PC-9 (cell line): ENCODE measurements at regions not wholly inside any gene's neighbourhood (a gene's known extent, or its start where the extent isn't known, plus 50 kb on each side); places are given as distances from the start of the nearest gene placed in this dataset.
"Not testable (repeated sequence)": the region's sequence is repeated elsewhere in the genome, so short reads cannot be mapped to it uniquely, and the experiment has no call there.

Source experiments
- BruUV-seq: library from RNA; stranded (reverse); fragments of 400-500 nt; replicated peaks from 2 replicates; lab custom pipeline; 2021; lab: Mats Ljungman, UMichigan
- CTCF ChIA-PET: fragments of 300-600 bp; sonication (Branson Sonifier 250); formaldehyde crosslinking; loops from one replicate; lab custom pipeline; 2022; ENCODE audit warnings: antibody characterized with exemption; lab: Charles Lee
- POLR2A ChIA-PET: fragments of 300-600 bp; sonication (Branson Sonifier 250); formaldehyde crosslinking; loops from one replicate; lab custom pipeline; 2022; ENCODE audit warnings: antibody characterized with exemption; ENCODE audit not compliant: unreplicated experiment; lab: Charles Lee
- DNase-seq, 2 experiments: peaks; one replicate each; pipeline versions ENCODE4 v3.0.0 to v3.0.0-alpha.2; 2015 to 2022; ENCODE audit warnings: mixed read lengths in 1 of 2
- H2AFZ ChIP-seq: fragments of 200-600 bp; sonication (generic); 2 replicates; pipeline ENCODE4 v1.8.1; 2017; ENCODE audit warnings: antibody characterized with exemption
- H3F3A ChIP-seq: fragments of 200-600 bp; sonication (generic); 2 replicates; pipeline ENCODE4 v1.8.1; 2017; ENCODE audit warnings: antibody characterized with exemption, mild to moderate bottlenecking, low read depth; ENCODE audit not compliant: insufficient read depth
- H3K27ac ChIP-seq: fragments of 200-600 bp; sonication (generic); 2 replicates; pipeline ENCODE4 v1.6.1; 2016; ENCODE audit warnings: mixed run types
- H3K27me3 ChIP-seq: fragments of 200-600 bp; sonication (generic); 2 replicates; pipeline ENCODE4 v1.6.1; 2016; ENCODE audit warnings: low read depth, mixed run types; ENCODE audit not compliant: insufficient read depth
- H3K36me3 ChIP-seq: fragments of 200-600 bp; sonication (generic); 2 replicates; pipeline ENCODE4 v1.6.1; 2016; ENCODE audit warnings: low read depth, mixed run types
- H3K4me1 ChIP-seq: fragments of 200-600 bp; sonication (generic); replicated peaks from 2 replicates; pipeline ENCODE4 v1.6.1; 2016; ENCODE audit warnings: mixed run types; ENCODE audit not compliant: insufficient read depth
- H3K4me2 ChIP-seq: fragments of 200-600 bp; sonication (generic); 2 replicates; pipeline ENCODE4 v1.6.1; 2017; ENCODE audit warnings: mixed run types
- H3K4me3 ChIP-seq: fragments of 200-600 bp; sonication (generic); 2 replicates; pipeline ENCODE4 v1.6.1; 2016; ENCODE audit warnings: mixed run types
- H3K79me2 ChIP-seq: fragments of 200-600 bp; sonication (generic); 2 replicates; pipeline ENCODE4 v1.6.1; 2017; ENCODE audit warnings: low read depth, mixed run types
- H3K9me2 ChIP-seq: fragments of 200-600 bp; sonication (generic); 2 replicates; pipeline ENCODE4 v1.8.1; 2017; ENCODE audit warnings: mild to moderate bottlenecking; ENCODE audit not compliant: insufficient read depth
- H3K9me3 ChIP-seq: fragments of 200-600 bp; sonication (generic); 2 replicates; pipeline ENCODE4 v1.8.1; 2016; ENCODE audit warnings: low read depth; ENCODE audit not compliant: insufficient read depth
- H4K20me1 ChIP-seq: fragments of 200-600 bp; sonication (generic); 2 replicates; pipeline ENCODE4 v1.8.1; 2017; ENCODE audit not compliant: insufficient read depth
- EZH2 ChIP-seq: fragments of 200-600 bp; sonication (generic); IDR thresholded peaks from 2 replicates; pipeline ENCODE4 v1.8.0; 2017; ENCODE audit warnings: antibody characterized with exemption, low read depth
- intact Hi-C: fragments of 100-400 bp; cut with micrococcal nuclease; formaldehyde crosslinking; loops from one replicate; pipeline ENCODE4 v1.10.0; 2022; ENCODE audit not compliant: unreplicated experiment
- TF ChIP-seq, protein P1 (sequence below): fragments of 200-600 bp; sonication (generic); conservative IDR thresholded peaks from 2 replicates; pipeline ENCODE4 v1.6.1; 2017; ENCODE audit warnings: mixed run types, antibody characterized with exemption, mild to moderate bottlenecking, moderate library complexity

DNA sequence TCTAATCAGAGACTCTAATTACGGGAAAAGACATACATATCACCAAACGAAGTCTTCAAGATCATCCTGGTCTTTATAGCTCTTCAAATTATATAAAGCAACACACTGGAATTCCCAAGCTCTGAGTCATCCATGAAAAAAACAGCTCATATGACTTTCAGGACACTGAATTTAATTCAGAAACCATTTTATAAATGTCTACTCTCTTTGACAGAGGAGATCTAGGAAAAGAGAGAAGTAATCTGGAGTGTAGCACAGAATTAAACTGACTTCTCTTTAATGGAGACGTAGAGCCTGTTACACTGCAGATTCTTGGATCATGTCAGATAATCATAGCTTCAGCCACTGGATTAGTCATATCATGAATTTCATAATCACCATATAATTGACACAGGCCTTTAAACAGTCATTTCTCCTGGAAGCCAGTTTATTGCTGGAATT is 86.8 kb upstream of the WSB1 start:
- peaks cover 13% of the 10 kb centered on the region; the same call in 1 of the 2 replicates for H3F3A ChIP-seq
- peak in 1 of 2 experiments; percentile 75 for DNase-seq
- no TSS peak for BruUV-seq
- no peak overlapping the region for H2AFZ ChIP-seq
- H3K27ac ChIP-seq, result peak overlapping the region; percentile 60
- peak overlapping the region; percentile 59 for H3K4me2 ChIP-seq
- TF ChIP-seq EZH2, result no peak
- TF ChIP-seq, protein P1, sequence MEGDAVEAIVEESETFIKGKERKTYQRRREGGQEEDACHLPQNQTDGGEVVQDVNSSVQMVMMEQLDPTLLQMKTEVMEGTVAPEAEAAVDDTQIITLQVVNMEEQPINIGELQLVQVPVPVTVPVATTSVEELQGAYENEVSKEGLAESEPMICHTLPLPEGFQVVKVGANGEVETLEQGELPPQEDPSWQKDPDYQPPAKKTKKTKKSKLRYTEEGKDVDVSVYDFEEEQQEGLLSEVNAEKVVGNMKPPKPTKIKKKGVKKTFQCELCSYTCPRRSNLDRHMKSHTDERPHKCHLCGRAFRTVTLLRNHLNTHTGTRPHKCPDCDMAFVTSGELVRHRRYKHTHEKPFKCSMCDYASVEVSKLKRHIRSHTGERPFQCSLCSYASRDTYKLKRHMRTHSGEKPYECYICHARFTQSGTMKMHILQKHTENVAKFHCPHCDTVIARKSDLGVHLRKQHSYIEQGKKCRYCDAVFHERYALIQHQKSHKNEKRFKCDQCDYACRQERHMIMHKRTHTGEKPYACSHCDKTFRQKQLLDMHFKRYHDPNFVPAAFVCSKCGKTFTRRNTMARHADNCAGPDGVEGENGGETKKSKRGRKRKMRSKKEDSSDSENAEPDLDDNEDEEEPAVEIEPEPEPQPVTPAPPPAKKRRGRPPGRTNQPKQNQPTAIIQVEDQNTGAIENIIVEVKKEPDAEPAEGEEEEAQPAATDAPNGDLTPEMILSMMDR, result no peak
- peak overlapping the region; percentile 19; the same call in 1 of the 2 replicates for H3K4me3 ChIP-seq
- peaks cover 27% of the 10 kb centered on the region for H3K4me1 ChIP-seq
- no peaks in the 10 kb centered on the region for H4K20me1 ChIP-seq
- H3K79me2 ChIP-seq, result no peaks in the 10 kb centered on the region
- no peaks in the 10 kb centered on the region for H3K9me2 ChIP-seq
- no peaks in the 10 kb centered on the region for H3K9me3 ChIP-seq
- no peaks in the 10 kb centered on the region for H3K27me3 ChIP-seq
- ChIA-PET POLR2A (interaction anchor here (0.6 to 0.7 kb wide), 2 partner anchors 86 to 254 kb away, joined by 3 to 6 read pairs; no protein-coding TSS in a partner anchor), CTCF (interaction anchor here (0.6 to 1.2 kb wide), 4 partner anchors 19 to 116 kb away, joined by 3 to 7 read pairs (median 4); no protein-coding TSS in a partner anchor)
- intact Hi-C loops, result no loop called here
- H3K36me3 ChIP-seq, result no peaks in the 10 kb centered on the region

DNA sequence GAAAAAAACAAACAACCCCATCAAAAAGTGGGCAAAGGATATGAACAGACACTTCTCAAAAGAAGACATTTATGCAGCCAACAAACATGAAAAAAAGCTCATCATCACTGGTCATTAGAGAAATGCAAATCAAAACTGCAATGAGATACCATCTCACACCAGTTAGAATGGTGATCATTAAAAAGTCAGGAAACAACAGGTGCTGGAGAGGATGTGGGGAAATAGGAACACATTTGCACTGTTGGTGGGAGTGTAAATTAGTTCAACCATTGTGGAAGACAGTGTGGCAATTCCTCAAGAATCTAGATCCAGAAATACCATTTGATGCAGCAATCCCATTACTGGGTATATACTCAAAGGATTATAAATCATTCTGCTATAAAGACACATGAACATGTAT is 85.5 kb upstream of the WSB1 start:
- intact Hi-C loops, H4K20me1 ChIP-seq, POLR2A ChIA-PET, H3K79me2 ChIP-seq, H2AFZ ChIP-seq, H3K27ac ChIP-seq, H3K4me3 ChIP-seq, H3K36me3 ChIP-seq, H3K9me3 ChIP-seq, CTCF ChIA-PET, H3K4me2 ChIP-seq, H3K9me2 ChIP-seq, BruUV-seq, H3K27me3 ChIP-seq, DNase-seq: not testable (repeated sequence)
- peaks cover 21% of the 10 kb centered on the region for H3K4me1 ChIP-seq
- peaks cover 13% of the 10 kb centered on the region; the same call in 1 of the 2 replicates for H3F3A ChIP-seq

DNA sequence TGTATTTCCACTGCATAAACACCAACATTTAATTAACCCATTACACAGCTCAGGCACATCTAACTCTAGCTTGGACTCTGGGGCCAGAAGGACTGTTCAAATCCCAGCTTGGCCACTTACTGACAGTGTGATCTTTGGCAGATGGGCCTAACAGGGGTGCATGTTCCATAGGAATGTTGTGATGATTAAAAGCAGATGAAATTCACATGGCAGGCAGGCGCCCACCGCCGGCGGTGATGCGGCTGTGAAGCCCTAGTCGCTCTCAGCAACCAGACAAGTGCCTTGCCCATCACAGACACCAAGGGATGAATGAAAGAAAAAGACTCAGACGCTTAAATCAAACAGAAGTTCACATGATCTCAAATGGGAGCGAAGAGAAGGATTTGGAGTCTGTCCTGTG is 84.6 kb upstream of the WSB1 start:
- intact Hi-C loops, result no loop called here
- ChIA-PET POLR2A (no interaction called here), CTCF (no interaction called here)
- Histone ChIP-seq H3K27ac (no peak overlapping the region), H3K4me2 (no peak overlapping the region), H4K20me1 (no peaks in the 10 kb centered on the region), H3K36me3 (no peaks in the 10 kb centered on the region), H3F3A (peaks cover 13% of the 10 kb centered on the region; the same call in 1 of the 2 replicates), H3K9me2 (no peaks in the 10 kb centered on the region), H3K9me3 (no peaks in the 10 kb centered on the region), H3K79me2 (no peaks in the 10 kb centered on the region), H3K4me3 (no peak overlapping the region), H2AFZ (no peak overlapping the region), H3K27me3 (no peaks in the 10 kb centered on the region), H3K4me1 (peaks cover 16% of the 10 kb centered on the region)
- TF ChIP-seq, protein P1, result no peak
- TF ChIP-seq EZH2, result no peak
- DNase-seq, result no peak
- BruUV-seq, result no TSS peak

DNA sequence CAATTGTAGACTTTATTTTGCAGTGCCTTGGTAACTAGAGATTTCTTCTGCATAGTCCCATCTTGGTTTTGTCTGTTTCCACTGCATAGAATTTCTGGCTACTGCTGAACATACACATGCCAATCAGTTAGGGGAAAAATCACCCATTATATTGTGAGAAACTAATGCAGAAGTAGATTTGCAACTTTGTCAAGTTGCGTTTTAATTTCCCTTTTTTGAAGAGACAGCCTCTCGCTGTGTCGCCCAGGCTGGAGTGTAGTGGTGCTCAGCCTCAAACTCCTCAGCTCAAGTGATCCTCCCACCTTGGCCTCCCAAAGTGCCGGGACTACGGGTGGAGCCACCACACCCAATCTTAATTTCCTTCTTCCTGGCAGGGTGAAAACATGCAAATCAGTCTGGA is 83.1 kb upstream of the WSB1 start:
- H3K79me2 ChIP-seq, DNase-seq, H2AFZ ChIP-seq, CTCF ChIA-PET, BruUV-seq, H3K4me3 ChIP-seq, H3K9me3 ChIP-seq, H3K36me3 ChIP-seq, H3K27me3 ChIP-seq, H3K27ac ChIP-seq, H4K20me1 ChIP-seq, POLR2A ChIA-PET, H3K9me2 ChIP-seq, H3K4me2 ChIP-seq, intact Hi-C loops: not testable (repeated sequence)
- peaks cover 13% of the 10 kb centered on the region; the same call in 1 of the 2 replicates for H3F3A ChIP-seq
- H3K4me1 ChIP-seq, result peaks cover 16% of the 10 kb centered on the region
